GM23338 (cell line): ENCODE measurements at regions not wholly inside any gene's neighbourhood (a gene's known extent, or its start where the extent isn't known, plus 50 kb on each side); places are given as distances from the start of the nearest gene placed in this dataset.

ENCODE experiments used
- ATAC-seq: fragments of 200-7000 bp; cut with Tn5 transposase; 3 replicates; pipeline ENCODE4 v1.9.1; 2020
- DNase-seq: peaks from one replicate; pipeline ENCODE4 v3.0.0-alpha.2; 2015; ENCODE audit warnings: low spot score
- H2AFZ ChIP-seq: fragments of 200-600 bp; sonication (generic); 2 replicates; pipeline ENCODE4 v1.8.0; 2016; ENCODE audit warnings: antibody characterized with exemption, mild to moderate bottlenecking, moderate library complexity
- H3F3A ChIP-seq: fragments of 200-600 bp; sonication (generic); replicated peaks from 2 replicates; pipeline ENCODE4 v1.8.0; 2017; ENCODE audit warnings: antibody characterized with exemption, mixed run types, low read depth
- H3K27ac ChIP-seq: fragments of 200-600 bp; sonication (generic); 2 replicates; pipeline ENCODE4 v1.6.1; 2016; ENCODE audit warnings: low read depth
- H3K27me3 ChIP-seq: fragments of 200-600 bp; sonication (generic); 2 replicates; pipeline ENCODE4 v1.8.0; 2016; ENCODE audit warnings: mild to moderate bottlenecking, mixed run types, moderate library complexity; ENCODE audit not compliant: insufficient read depth
- H3K36me3 ChIP-seq: fragments of 200-600 bp; sonication (generic); 2 replicates; pipeline ENCODE4 v1.8.0; 2016; ENCODE audit warnings: mild to moderate bottlenecking; ENCODE audit not compliant: insufficient read depth
- H3K4me1 ChIP-seq: fragments of 200-600 bp; sonication (generic); 2 replicates; pipeline ENCODE4 v1.8.0; 2016; ENCODE audit warnings: mild to moderate bottlenecking, moderate library complexity; ENCODE audit not compliant: insufficient read depth
- H3K4me2 ChIP-seq: fragments of 200-600 bp; sonication (generic); 2 replicates; pipeline ENCODE4 v1.7.1; 2017; ENCODE audit warnings: mixed run types
- H3K4me3 ChIP-seq: fragments of 200-600 bp; sonication (generic); 2 replicates; pipeline ENCODE4 v1.6.1; 2016; ENCODE audit warnings: mixed run types
- H3K79me2 ChIP-seq: fragments of 200-600 bp; sonication (generic); replicated peaks from 2 replicates; pipeline ENCODE4 v1.8.0; 2017; ENCODE audit warnings: mild to moderate bottlenecking; ENCODE audit not compliant: insufficient read depth
- H3K9me2 ChIP-seq: fragments of 200-600 bp; sonication (generic); 2 replicates; pipeline ENCODE4 v1.8.0; 2017; ENCODE audit not compliant: insufficient read depth
- H4K20me1 ChIP-seq: fragments of 200-600 bp; sonication (generic); replicated peaks from 2 replicates; pipeline ENCODE4 v1.8.0; 2017; ENCODE audit warnings: mild to moderate bottlenecking; ENCODE audit not compliant: insufficient read depth
- H3K27ac Mint-ChIP-seq: 2 replicates; pipeline ENCODE4 v1.8.0; 2020; ENCODE audit warnings: inconsistent platforms, mild to moderate bottlenecking, moderate library complexity, mixed read lengths
- H3K27me3 Mint-ChIP-seq: 3 replicates; pipeline ENCODE4 v1.8.0; 2022; ENCODE audit warnings: low read depth, mild to moderate bottlenecking, moderate library complexity, mixed read lengths, inconsistent platforms; ENCODE audit not compliant: insufficient read depth, poor library complexity
- H3K36me3 Mint-ChIP-seq: 3 replicates; pipeline ENCODE4 v1.8.0; 2021; ENCODE audit warnings: low read depth, mild to moderate bottlenecking, inconsistent platforms, moderate library complexity, mixed read lengths
- H3K4me1 Mint-ChIP-seq: 3 replicates; pipeline ENCODE4 v1.8.0; 2020; ENCODE audit warnings: mild to moderate bottlenecking, inconsistent platforms, mixed read lengths
- H3K4me3 Mint-ChIP-seq: 3 replicates; pipeline ENCODE4 v1.8.0; 2021; ENCODE audit warnings: moderate library complexity, mild to moderate bottlenecking, inconsistent platforms, mixed read lengths
- H3K9me3 Mint-ChIP-seq: 3 replicates; pipeline ENCODE4 v1.8.0; 2020; ENCODE audit warnings: moderate library complexity, mild to moderate bottlenecking, inconsistent platforms, mixed read lengths
- CTCF ChIP-seq, 2 experiments: fragments of 200-600 bp in 1 of 2; sonication (generic) in 1 of 2; conservative IDR thresholded peaks; 2 replicates each; pipeline versions ENCODE4 v1.5.1 to v1.6.1; 2016 to 2017; ENCODE audit warnings: antibody characterized with exemption in 2 of 2, low read depth in 2 of 2, mild to moderate bottlenecking in 2 of 2, moderate library complexity in 1 of 2
- ETS1 ChIP-seq: IDR thresholded peaks from 2 replicates; pipeline ENCODE4 v1.6.1; 2016; ENCODE audit warnings: antibody characterized with exemption
- EZH2 ChIP-seq: fragments of 200-600 bp; sonication (generic); IDR thresholded peaks from one replicate; pipeline ENCODE4 v1.8.0; 2017; ENCODE audit warnings: antibody characterized with exemption, mild to moderate bottlenecking, low read depth; ENCODE audit not compliant: unreplicated experiment
- JUNB ChIP-seq: IDR thresholded peaks from one replicate; pipeline ENCODE4 v1.6.1; 2016; ENCODE audit warnings: antibody characterized with exemption; ENCODE audit not compliant: unreplicated experiment
- NANOG ChIP-seq: IDR thresholded peaks from 2 replicates; pipeline ENCODE4 v1.6.1; 2016; ENCODE audit warnings: antibody characterized with exemption, borderline replicate concordance
- POLR2AphosphoS5 ChIP-seq: IDR thresholded peaks from 2 replicates; pipeline ENCODE4 v1.6.1; 2016; ENCODE audit warnings: antibody characterized with exemption, low read depth
- REST ChIP-seq: IDR thresholded peaks from one replicate; pipeline ENCODE4 v1.6.1; 2018; ENCODE audit warnings: antibody characterized with exemption; ENCODE audit not compliant: unreplicated experiment
- STAT1 ChIP-seq: IDR thresholded peaks from one replicate; pipeline ENCODE4 v1.6.1; 2016; ENCODE audit warnings: antibody characterized with exemption; ENCODE audit not compliant: unreplicated experiment
- ZNF114 ChIP-seq: fragments of 250-450 bp; sonication (Bioruptor Pico); IDR thresholded peaks from 2 replicates; pipeline ENCODE4 v1.5.0; 2020; ENCODE audit warnings: mild to moderate bottlenecking, moderate library complexity
- ZNF331 ChIP-seq: fragments of 250-450 bp; sonication (Bioruptor Pico); IDR thresholded peaks from 2 replicates; pipeline ENCODE4 v1.5.0; 2020; ENCODE audit warnings: low read depth, mild to moderate bottlenecking, moderate library complexity

GRCh38 chr1:191542444-191542843, 615.8 kb upstream of the RGS18 start:
- Histone ChIP-seq H3K4me3 (no peak overlapping the region), H4K20me1 (no peaks in the 10 kb centered on the region), H3K4me1 (no peaks in the 10 kb centered on the region), H3K27me3 (no peaks in the 10 kb centered on the region), H3K9me2 (no peaks in the 10 kb centered on the region; the same call in 1 of the 2 replicates), H3K27ac (no peak overlapping the region), H3K79me2 (no peaks in the 10 kb centered on the region), H2AFZ (no peak overlapping the region), H3K4me2 (no peak overlapping the region), H3F3A (no peaks in the 10 kb centered on the region), H3K36me3 (no peaks in the 10 kb centered on the region)
- peaks cover 6% of the 10 kb centered on the region; the same call in 2 of the 3 replicates for H3K9me3 Mint-ChIP-seq
- DNase-seq (no peak), ATAC-seq (no peak)
- no peak overlapping the region for H3K4me3 Mint-ChIP-seq
- H3K27me3 Mint-ChIP-seq = no peaks in the 10 kb centered on the region
- TF ChIP-seq EZH2 = no peak
- no peak for TF ChIP-seq JUNB
- TF ChIP-seq REST = no peak
- no peak for TF ChIP-seq ZNF114
- TF ChIP-seq ETS1 = no peak
- no peak for TF ChIP-seq ZNF331
- no peak for TF ChIP-seq STAT1
- no peaks in the 10 kb centered on the region for H3K36me3 Mint-ChIP-seq
- no peak overlapping the region for H3K27ac Mint-ChIP-seq
- H3K4me1 Mint-ChIP-seq = 0 out of 3 replicates have a peak, but pooled peaks cover 2% of the 10 kb centered on the region

GRCh38 chr1:191546803-191547202, 611.5 kb upstream of the RGS18 start:
- ATAC-seq (no peak), DNase-seq (no peak)
- H3K36me3 ChIP-seq = no peaks in the 10 kb centered on the region
- H3K4me3 ChIP-seq = no peak overlapping the region
- no peaks in the 10 kb centered on the region for H3K36me3 Mint-ChIP-seq
- no peak overlapping the region for H3K4me2 ChIP-seq
- no peak overlapping the region for H3K27ac Mint-ChIP-seq
- no peaks in the 10 kb centered on the region for H3K9me3 Mint-ChIP-seq
- no peaks in the 10 kb centered on the region for H3K4me1 ChIP-seq
- no peaks in the 10 kb centered on the region for H3K9me2 ChIP-seq
- H2AFZ ChIP-seq = no peak overlapping the region
- H3K4me3 Mint-ChIP-seq = no peak overlapping the region
- H3K27me3 ChIP-seq = no peaks in the 10 kb centered on the region
- H3K27me3 Mint-ChIP-seq = no peaks in the 10 kb centered on the region
- peaks cover 2% of the 10 kb centered on the region; the same call in 1 of the 3 replicates for H3K4me1 Mint-ChIP-seq
- no peaks in the 10 kb centered on the region for H3K79me2 ChIP-seq
- H3K27ac ChIP-seq = no peak overlapping the region
- no peaks in the 10 kb centered on the region for H4K20me1 ChIP-seq
- TF ChIP-seq ZNF331 (no peak), NANOG (no peak), EZH2 (no peak), POLR2AphosphoS5 (no peak), ETS1 (no peak), CTCF (conservative IDR thresholded peaks at IDR 0.05; ENCODE audit: low read depth in 2 of 2) (no peak), STAT1 (no peak)
- H3F3A ChIP-seq = no peaks in the 10 kb centered on the region
